ENCODE measurements at regions not wholly inside any gene's neighbourhood (a gene's known extent, or its start where the extent isn't known, plus 50 kb on each side); places are given as distances from the start of the nearest gene placed in this dataset.
A peak's percentile ranks its signal among the peaks of the same experiment; 100 is the strongest.

DNA sequence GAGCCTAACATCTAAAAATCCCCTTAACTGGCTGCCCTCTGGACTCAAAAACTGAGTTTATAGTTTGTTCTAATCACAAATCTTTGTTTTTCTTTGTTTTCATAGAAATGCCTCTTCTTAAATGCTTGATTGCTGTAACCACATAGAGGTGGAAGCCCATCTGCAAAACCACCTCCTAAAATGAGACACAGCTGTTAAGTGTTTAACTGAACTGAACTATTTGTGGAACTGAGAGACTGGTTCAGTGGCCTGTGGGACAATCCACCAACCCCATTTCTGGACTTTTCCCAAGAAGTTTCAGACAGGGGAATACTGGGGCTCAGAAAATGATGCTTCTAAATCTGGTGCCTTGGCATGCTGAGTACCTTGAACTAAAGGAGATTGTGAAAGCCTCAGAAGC is 50.9 kb upstream of the TM9SF2 start:
- Histone ChIP-seq H3K9ac (ENCODE audit: control insufficient read depth, insufficient read depth, low read length) (no peak overlapping the region), H4K20me1 (ENCODE audit: control insufficient read depth, insufficient read depth) (no peaks in the 10 kb centered on the region), H3K4me2 (ENCODE audit: control insufficient read depth, insufficient read depth) (no peak overlapping the region), H3K9me3 (replicated peaks; ENCODE audit: control insufficient read depth, insufficient read depth, low read length) (peaks cover 3% of the 10 kb centered on the region; the same call in 2 of the 3 replicates), H3K36me3 (ENCODE audit: control insufficient read depth in 2 of 2, insufficient read depth in 2 of 2, low read length in 1 of 2) (no peaks in the 10 kb centered on the region), H3K79me2 (ENCODE audit: control insufficient read depth, insufficient read depth, low read length) (no peaks in the 10 kb centered on the region), H2AFZ (ENCODE audit: control insufficient read depth, low read depth, low read length) (no peak overlapping the region), H3K27me3 (replicated peaks in 1 of 2; ENCODE audit: control insufficient read depth in 2 of 2, insufficient read depth in 2 of 2, low read length in 1 of 2) (no peaks in the 10 kb centered on the region), H3K4me3 (no peak overlapping the region), H3K27ac (ENCODE audit: control insufficient read depth, insufficient read depth) (no peak overlapping the region), H3K4me1 (ENCODE audit: control insufficient read depth, insufficient read depth, low read length) (no peaks in the 10 kb centered on the region; the same call in 1 of the 2 replicates)
- RAD21 ChIA-PET (ENCODE audit: unreplicated experiment) = interaction anchor here (2.3 kb wide), 1 partner anchor 55 kb away, joined by 7 read pairs; no protein-coding TSS in a partner anchor
- peak; percentile 64 for FAIRE-seq
- TF ChIP-seq SMAD5 (IDR thresholded peaks at IDR 0.05; ENCODE audit: low read depth) = no peak
- 0 out of 2 replicates have a peak, but pooled peaks have one; percentile 57 for TF ChIP-seq MTA3 (IDR thresholded peaks at IDR 0.05; ENCODE audit: borderline replicate concordance, low read length)
- no peak for TF ChIP-seq EGR1 (IDR thresholded peaks at IDR 0.05; ENCODE audit: borderline replicate concordance in 1 of 2, low read depth in 2 of 2, low read length in 2 of 2)
- TF ChIP-seq RUNX3 (IDR thresholded peaks at IDR 0.05; ENCODE audit: low read length) = peak; percentile 80
- TF ChIP-seq MEF2A (IDR thresholded peaks at IDR 0.05; ENCODE audit: insufficient read depth, low read depth, low read length) = peak; percentile 45; the same call in 1 of the 2 replicates
- CTCF ChIA-PET = interaction anchor here (0.7 to 2.2 kb wide), 5 partner anchors 9 to 274 kb away, joined by 3 to 7 read pairs (median 6); no protein-coding TSS in a partner anchor
- no TSS peak for BruUV-seq (replicated peaks)
- POLR2A ChIA-PET = interaction anchor here (1.4 kb wide), 1 partner anchor 56 kb away, joined by 5 read pairs; no protein-coding TSS in a partner anchor
- no peak for ATAC-seq
- SMC1A ChIA-PET (ENCODE audit: uncharacterized antibody, unreplicated experiment) = interaction anchor here (2.2 to 2.3 kb wide), 2 partner anchors 55 to 181 kb away, joined by 8 to 11 read pairs; no protein-coding TSS in a partner anchor
- intact Hi-C loops (cut with micrococcal nuclease; ENCODE audit: unreplicated experiment) (no loop called here), in situ Hi-C loops (cut with MboI) (no loop called here)
- DNase-seq (ENCODE audit: low read depth, low spot score) = no peak

Data from GM12878 (cell line).